Gastrocnemius medialis (tissue), 4 donors: ENCODE measurements at regions not wholly inside any gene's neighbourhood (a gene's known extent, or its start where the extent isn't known, plus 50 kb on each side); places are given as distances from the start of the nearest gene placed in this dataset.

Experiments
- POLR2A ChIP-seq, 2 donors: fragments of 450-650 bp; IDR thresholded peaks; one replicate each; pipeline ENCODE4 v1.6.1; 2017; ENCODE audit warnings: antibody characterized with exemption in 2 of 2, mild to moderate bottlenecking in 2 of 2, moderate library complexity in 2 of 2
- TF ChIP-seq, protein P1 (sequence below), 5 experiments: fragments of 450-650 bp in 3 of 5; fragments of 200-600 bp in 2 of 5; sonication (generic) in 2 of 5; IDR thresholded peaks in 4 of 5; conservative IDR thresholded peaks in 1 of 5; 1 replicate in 4 of 5; 2 replicates in 1 of 5; pipeline ENCODE4 v1.5.1; 2016 to 2019; ENCODE audit warnings: antibody characterized with exemption in 5 of 5, mild to moderate bottlenecking in 3 of 5, moderate library complexity in 3 of 5

GRCh38 chr14:65297744-65298143 lies 114.8 kb upstream of the FUT8 start:
- TF ChIP-seq, protein P1, sequence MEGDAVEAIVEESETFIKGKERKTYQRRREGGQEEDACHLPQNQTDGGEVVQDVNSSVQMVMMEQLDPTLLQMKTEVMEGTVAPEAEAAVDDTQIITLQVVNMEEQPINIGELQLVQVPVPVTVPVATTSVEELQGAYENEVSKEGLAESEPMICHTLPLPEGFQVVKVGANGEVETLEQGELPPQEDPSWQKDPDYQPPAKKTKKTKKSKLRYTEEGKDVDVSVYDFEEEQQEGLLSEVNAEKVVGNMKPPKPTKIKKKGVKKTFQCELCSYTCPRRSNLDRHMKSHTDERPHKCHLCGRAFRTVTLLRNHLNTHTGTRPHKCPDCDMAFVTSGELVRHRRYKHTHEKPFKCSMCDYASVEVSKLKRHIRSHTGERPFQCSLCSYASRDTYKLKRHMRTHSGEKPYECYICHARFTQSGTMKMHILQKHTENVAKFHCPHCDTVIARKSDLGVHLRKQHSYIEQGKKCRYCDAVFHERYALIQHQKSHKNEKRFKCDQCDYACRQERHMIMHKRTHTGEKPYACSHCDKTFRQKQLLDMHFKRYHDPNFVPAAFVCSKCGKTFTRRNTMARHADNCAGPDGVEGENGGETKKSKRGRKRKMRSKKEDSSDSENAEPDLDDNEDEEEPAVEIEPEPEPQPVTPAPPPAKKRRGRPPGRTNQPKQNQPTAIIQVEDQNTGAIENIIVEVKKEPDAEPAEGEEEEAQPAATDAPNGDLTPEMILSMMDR (IDR thresholded peaks at IDR 0.05 in 4 of 5, conservative IDR thresholded peaks at IDR 0.05 in 1 of 5): no peak
- no peak for TF ChIP-seq POLR2A (IDR thresholded peaks at IDR 0.05)
